GM12878 (cell line): ENCODE measurements at regions not wholly inside any gene's neighbourhood (a gene's known extent, or its start where the extent isn't known, plus 50 kb on each side); places are given as distances from the start of the nearest gene placed in this dataset.

Experiments used
- BRCA1 ChIP-seq: IDR thresholded peaks from 2 replicates; pipeline ENCODE4 v1.6.1; 2011; ENCODE audit warnings: low read depth, low read length, improper control_type of control experiment
- CREB1 ChIP-seq: IDR thresholded peaks from 2 replicates; pipeline ENCODE4 v1.6.1; 2012; ENCODE audit warnings: low read depth, mild to moderate bottlenecking, inconsistent platforms
- CTCF ChIP-seq, 3 experiments: IDR thresholded peaks in 2 of 3; conservative IDR thresholded peaks in 1 of 3; 2 replicates each; pipeline ENCODE4 v1.5.1; 2011; ENCODE audit warnings: low read depth in 3 of 3, low read length in 3 of 3, mild to moderate bottlenecking in 3 of 3, control low read depth in 2 of 3, moderate library complexity in 2 of 3, inconsistent platforms in 1 of 3, mixed read lengths in 1 of 3; ENCODE audit not compliant: control insufficient read depth in 2 of 3, insufficient read depth in 1 of 3; ENCODE audit errors: extremely low read depth in 1 of 3
- EP300 ChIP-seq, 2 experiments: fragments of 150-350 bp in 1 of 2; IDR thresholded peaks; 2 replicates each; pipeline ENCODE4 v1.6.1; 2011 to 2012; ENCODE audit warnings: low read depth in 2 of 2, low read length in 2 of 2, borderline replicate concordance in 1 of 2, improper control_type of control experiment in 1 of 2, inconsistent platforms in 1 of 2; ENCODE audit not compliant: control insufficient read depth in 1 of 2
- HCFC1 ChIP-seq: fragments of 150-350 bp; IDR thresholded peaks from 2 replicates; pipeline ENCODE4 v1.6.1; 2014; ENCODE audit warnings: low read length
- HDAC6 ChIP-seq: fragments of 200-600 bp; sonication (generic); IDR thresholded peaks from one replicate; pipeline ENCODE4 v1.8.0; 2017; ENCODE audit warnings: antibody characterized with exemption; ENCODE audit not compliant: unreplicated experiment
- MYC ChIP-seq: IDR thresholded peaks from 2 replicates; pipeline ENCODE4 v1.6.1; 2011; ENCODE audit warnings: mild to moderate bottlenecking, low read length, moderate library complexity, inconsistent platforms; ENCODE audit not compliant: insufficient read depth, insufficient replicate concordance, insufficient read length, severe bottlenecking
- NFYA ChIP-seq: IDR thresholded peaks from 2 replicates; pipeline ENCODE4 v1.6.1; 2011; ENCODE audit warnings: low read depth, mild to moderate bottlenecking, low read length, improper control_type of control experiment, borderline replicate concordance
- SP1 ChIP-seq: IDR thresholded peaks from one replicate; pipeline ENCODE4 v1.6.1; 2011; ENCODE audit warnings: low read depth, low read length
- SREBF1 ChIP-seq: IDR thresholded peaks from 2 replicates; pipeline ENCODE4 v1.6.1; 2012; ENCODE audit warnings: mild to moderate bottlenecking, low read length
- TAF1 ChIP-seq: IDR thresholded peaks from 2 replicates; pipeline ENCODE4 v1.6.1; 2011; ENCODE audit warnings: mild to moderate bottlenecking, low read depth, low read length, borderline replicate concordance
- TCF3 ChIP-seq: IDR thresholded peaks from 2 replicates; pipeline ENCODE4 v1.6.1; 2012; ENCODE audit warnings: low read depth, mild to moderate bottlenecking, low read length, borderline replicate concordance; ENCODE audit not compliant: insufficient read depth
- ZZZ3 ChIP-seq: IDR thresholded peaks from 2 replicates; pipeline ENCODE4 v1.6.1; 2011; ENCODE audit warnings: low read depth; ENCODE audit not compliant: control insufficient read depth, insufficient read length

GRCh38 chr10:6783471-6783870 is 203.4 kb upstream of the PRKCQ start:
- TF ChIP-seq SREBF1 (no peak), BRCA1 (no peak), CTCF (IDR thresholded peaks at IDR 0.05 in 2 of 3, conservative IDR thresholded peaks at IDR 0.05 in 1 of 3; ENCODE audit: control insufficient read depth in 2 of 3, extremely low read depth in 1 of 3, insufficient read depth in 1 of 3, low read depth in 3 of 3, low read length in 3 of 3) (no peak), HCFC1 (no peak), CREB1 (no peak), SP1 (no peak), HDAC6 (no peak), NFYA (no peak), TCF3 (no peak), TAF1 (no peak), MYC (no peak), ZZZ3 (no peak), EP300 (IDR thresholded peaks at IDR 0.05; ENCODE audit: borderline replicate concordance in 1 of 2, control insufficient read depth in 1 of 2, low read depth in 2 of 2, low read length in 2 of 2) (no peak)
